ENCODE measurements at regions not wholly inside any gene's neighbourhood (a gene's known extent, or its start where the extent isn't known, plus 50 kb on each side); places are given as distances from the start of the nearest gene placed in this dataset.

DNA sequence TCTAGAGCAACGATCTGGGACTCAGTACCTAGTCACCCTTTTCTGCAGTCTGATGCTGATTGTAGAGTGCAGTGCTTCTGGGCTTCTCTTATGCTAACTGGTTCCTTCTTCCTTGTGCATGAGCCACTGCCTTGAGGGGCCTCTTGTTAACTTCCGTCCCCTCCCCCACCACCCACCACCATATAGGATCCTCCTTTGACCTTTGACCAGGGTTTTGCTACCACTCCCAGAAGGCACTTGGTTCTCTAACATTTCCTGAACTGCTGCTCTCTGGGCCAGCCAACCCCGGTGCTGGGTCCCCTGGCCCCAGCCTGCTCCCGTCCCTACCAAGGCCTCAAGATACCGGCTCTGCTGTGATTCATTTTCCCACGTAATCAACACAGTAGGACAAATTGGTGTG, 104.6 kb upstream of the KLF3 start:
- DNase-seq (ENCODE audit: low spot score) = no peak
- Mint-ChIP-seq H3K4me1 (ENCODE audit: low read depth) (peaks cover 13% of the 10 kb centered on the region), H3K27ac (no peak overlapping the region), H3K9me3 (peaks cover 13% of the 10 kb centered on the region), H3K4me3 (no peak overlapping the region), H3K36me3 (ENCODE audit: low read depth) (no peaks in the 10 kb centered on the region), H3K27me3 (ENCODE audit: insufficient read depth) (peaks cover 35% of the 10 kb centered on the region)
- intact Hi-C loops (cut with micrococcal nuclease) = no loop called here

- H3K36me3 Mint-ChIP-seq (ENCODE audit: low read depth) = no peaks in the 10 kb centered on the region
- intact Hi-C loops (cut with micrococcal nuclease) = loop anchor here (1.0 to 2.0 kb wide), 2 partner anchors 106 to 428 kb away; no protein-coding TSS in a partner anchor
- peaks cover 29% of the 10 kb centered on the region for H3K27me3 Mint-ChIP-seq (ENCODE audit: insufficient read depth)
- H3K4me1 Mint-ChIP-seq (ENCODE audit: low read depth) = peaks cover 13% of the 10 kb centered on the region
- no peak overlapping the region for H3K4me3 Mint-ChIP-seq
- H3K9me3 Mint-ChIP-seq = peaks cover 11% of the 10 kb centered on the region
- DNase-seq (ENCODE audit: low spot score) = no peak
- no peak overlapping the region for H3K27ac Mint-ChIP-seq
These were observed 103.7 kb upstream of the KLF3 start for GRCh38 chr4:38560340-38560739.

DNA sequence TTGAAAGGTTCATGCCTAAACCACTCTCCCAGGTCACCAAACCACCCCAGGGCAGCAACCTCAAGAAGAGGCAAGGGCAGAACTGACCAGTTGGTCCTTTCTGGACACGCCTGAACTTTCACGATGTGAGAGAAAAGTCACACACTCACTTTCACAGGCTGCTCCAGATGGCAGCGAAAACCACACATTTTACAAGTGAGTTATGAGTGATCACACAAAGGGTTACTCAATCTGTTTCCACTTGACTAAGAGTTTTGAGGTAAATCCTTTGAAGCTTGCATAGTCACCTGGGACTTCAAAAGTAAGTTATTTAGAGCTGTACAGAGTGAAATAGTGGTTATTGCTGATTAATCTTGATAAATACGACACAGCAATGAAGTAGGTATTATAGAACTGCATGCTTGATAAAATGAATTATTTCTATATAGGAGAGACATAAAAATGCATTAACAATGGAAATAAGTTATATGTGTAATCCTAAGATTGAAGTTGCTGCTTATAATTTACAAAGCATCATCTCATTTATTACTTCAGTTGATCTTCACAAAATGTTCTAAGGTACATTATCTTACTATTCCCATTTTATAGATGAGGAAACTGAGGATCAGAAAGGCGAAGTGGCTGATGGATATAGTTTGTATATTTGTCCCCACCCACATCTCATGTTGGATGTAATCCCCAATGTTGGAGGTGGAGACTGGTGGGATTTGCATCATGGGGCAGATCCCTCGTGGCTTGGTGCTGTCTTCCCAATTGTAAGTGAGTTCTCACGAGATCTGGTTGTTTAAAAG, 103.0 kb upstream of the KLF3 start:
- no peaks in the 10 kb centered on the region for H3K36me3 Mint-ChIP-seq (ENCODE audit: low read depth)
- intact Hi-C loops (cut with micrococcal nuclease) = loop anchor here (1.0 to 2.0 kb wide), 4 partner anchors 37 to 429 kb away; no protein-coding TSS in a partner anchor
- H3K4me3 Mint-ChIP-seq = no peak overlapping the region
- H3K4me1 Mint-ChIP-seq (ENCODE audit: low read depth) = peaks cover 13% of the 10 kb centered on the region
- H3K27me3 Mint-ChIP-seq (ENCODE audit: insufficient read depth) = peaks cover 26% of the 10 kb centered on the region
- peaks cover 5% of the 10 kb centered on the region for H3K9me3 Mint-ChIP-seq
- DNase-seq (ENCODE audit: low spot score) = peak; percentile 8
- no peak overlapping the region for H3K27ac Mint-ChIP-seq

DNA sequence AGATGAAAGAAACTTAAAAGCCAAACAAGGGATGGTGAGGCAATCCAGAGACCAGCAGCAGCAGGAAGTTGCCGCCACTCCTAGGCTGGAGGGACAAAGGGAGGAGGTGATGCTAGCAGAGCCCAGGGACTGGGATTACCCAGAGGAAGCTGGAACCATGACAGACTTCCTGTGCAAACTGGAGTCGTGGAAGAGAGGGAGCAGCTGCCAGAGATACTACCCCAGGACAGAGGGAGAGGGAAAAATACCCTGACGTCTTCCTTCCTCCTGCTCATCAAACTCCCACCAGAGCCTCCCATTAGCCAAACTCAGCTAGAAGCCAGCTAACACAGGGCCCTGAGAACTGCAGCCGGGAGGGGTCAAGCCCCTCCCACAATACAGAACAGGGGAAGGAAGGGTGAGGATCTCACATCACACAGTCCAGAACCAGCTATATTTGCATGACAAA, 101.2 kb upstream of the KLF3 start:
- intact Hi-C loops (cut with micrococcal nuclease) = no loop called here
- Mint-ChIP-seq H3K27me3 (ENCODE audit: insufficient read depth) (peaks cover 33% of the 10 kb centered on the region), H3K27ac (no peak overlapping the region), H3K9me3 (no peaks in the 10 kb centered on the region), H3K4me1 (ENCODE audit: low read depth) (peaks cover 13% of the 10 kb centered on the region), H3K4me3 (no peak overlapping the region), H3K36me3 (ENCODE audit: low read depth) (no peaks in the 10 kb centered on the region)
- no peak for DNase-seq (ENCODE audit: low spot score)

DNA sequence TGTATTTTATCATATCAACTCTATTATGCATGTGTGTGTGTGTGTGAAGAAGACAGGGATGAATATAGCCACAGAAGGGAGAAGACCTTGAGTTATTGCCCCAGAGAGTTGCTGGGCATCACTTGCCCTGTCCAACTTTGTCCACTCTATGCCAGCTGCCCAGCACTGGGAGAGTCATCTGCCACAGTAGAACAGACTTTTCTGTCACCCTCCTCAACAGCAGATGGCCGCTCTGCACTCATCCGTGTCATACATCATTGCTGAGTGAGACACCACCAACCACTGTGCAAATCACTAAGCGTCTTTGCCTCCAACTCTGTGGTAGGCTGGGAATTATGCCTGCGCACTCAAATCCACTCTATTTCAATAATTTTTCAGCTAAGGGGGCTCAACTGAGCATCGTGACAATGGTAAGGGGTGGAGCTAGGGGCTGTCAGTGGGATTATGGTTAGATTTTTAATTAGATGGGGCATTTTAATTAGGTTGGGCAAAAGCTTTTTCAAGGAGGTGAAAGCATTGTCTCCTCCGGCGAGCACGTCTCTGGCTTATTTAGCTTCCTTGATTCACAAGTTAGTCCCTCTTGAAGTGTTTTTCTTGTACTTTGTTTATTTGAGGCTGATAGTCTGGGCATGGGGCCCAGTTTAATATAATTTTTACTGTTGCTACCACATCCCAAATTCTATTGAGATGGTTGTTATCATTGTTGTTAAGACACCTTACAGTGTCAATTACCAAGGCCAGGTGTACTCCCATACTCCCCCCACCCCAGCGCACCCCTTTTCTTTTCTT, 100.1 kb upstream of the KLF3 start:
- Mint-ChIP-seq H3K9me3 (no peaks in the 10 kb centered on the region), H3K27me3 (ENCODE audit: insufficient read depth) (peaks cover 25% of the 10 kb centered on the region), H3K4me1 (ENCODE audit: low read depth) (peaks cover 13% of the 10 kb centered on the region), H3K36me3 (ENCODE audit: low read depth) (no peaks in the 10 kb centered on the region), H3K27ac (no peak overlapping the region), H3K4me3 (no peak overlapping the region)
- intact Hi-C loops (cut with micrococcal nuclease) = no loop called here
- DNase-seq (ENCODE audit: low spot score) = no peak

DNA sequence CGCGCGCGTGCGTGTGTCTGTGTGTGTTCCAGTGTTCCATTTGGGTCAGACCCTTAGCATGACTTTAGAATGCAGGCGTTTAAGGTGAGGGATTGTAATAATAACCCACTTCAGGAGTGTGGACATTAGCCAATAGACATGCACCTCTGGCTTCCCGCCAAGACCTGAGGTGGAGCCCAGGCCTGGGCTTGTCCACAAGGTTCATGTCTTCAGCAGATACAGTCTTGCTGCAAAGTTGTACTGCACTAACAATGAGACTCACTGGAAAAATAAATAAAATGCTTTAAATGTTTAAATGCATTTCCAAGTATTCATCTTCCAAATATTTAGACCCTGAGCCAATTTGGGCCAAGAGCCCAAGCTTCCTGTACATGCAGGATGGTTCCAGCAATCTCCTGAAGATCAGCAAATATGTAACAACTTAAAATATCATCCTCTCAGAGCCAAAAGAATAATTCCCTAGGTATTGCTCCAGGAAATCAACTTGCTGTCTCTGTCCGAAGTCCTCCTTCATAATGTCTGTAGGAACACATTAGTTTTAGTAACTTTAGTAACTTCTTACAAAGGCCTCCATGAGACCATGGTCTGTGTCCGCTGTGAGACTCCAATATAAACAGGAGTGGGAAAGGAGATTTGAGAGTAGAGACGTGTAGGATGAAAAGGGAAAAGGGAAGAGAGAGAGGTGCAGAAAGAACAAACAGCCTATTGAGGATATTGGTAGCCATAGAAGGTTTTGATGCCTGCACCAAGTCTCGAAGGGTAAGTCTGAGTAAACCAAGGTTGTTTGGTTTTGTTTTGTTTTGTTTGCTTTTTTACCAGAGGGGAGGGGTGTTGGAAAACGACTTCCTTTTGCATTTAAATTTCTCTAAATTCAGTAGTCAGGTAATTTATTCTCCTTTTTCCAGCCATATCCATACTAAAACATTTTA, 98.5 kb upstream of the KLF3 start:
- H3K27ac Mint-ChIP-seq = no peak overlapping the region
- H3K9me3 Mint-ChIP-seq = peaks cover 4% of the 10 kb centered on the region
- H3K36me3 Mint-ChIP-seq (ENCODE audit: low read depth) = peaks cover 3% of the 10 kb centered on the region
- DNase-seq (ENCODE audit: low spot score) = no peak
- intact Hi-C loops (cut with micrococcal nuclease) = no loop called here
- no peak overlapping the region for H3K4me3 Mint-ChIP-seq
- H3K27me3 Mint-ChIP-seq (ENCODE audit: insufficient read depth) = peaks cover 18% of the 10 kb centered on the region
- peaks cover 13% of the 10 kb centered on the region for H3K4me1 Mint-ChIP-seq (ENCODE audit: low read depth)

- H3K36me3 Mint-ChIP-seq (ENCODE audit: low read depth) = peaks cover 5% of the 10 kb centered on the region
- H3K9me3 Mint-ChIP-seq = peaks cover 4% of the 10 kb centered on the region
- no peak overlapping the region for H3K27ac Mint-ChIP-seq
- intact Hi-C loops (cut with micrococcal nuclease) = no loop called here
- peaks cover 18% of the 10 kb centered on the region for H3K27me3 Mint-ChIP-seq (ENCODE audit: insufficient read depth)
- H3K4me3 Mint-ChIP-seq = no peak overlapping the region
- DNase-seq (ENCODE audit: low spot score) = no peak
- H3K4me1 Mint-ChIP-seq (ENCODE audit: low read depth) = no peaks in the 10 kb centered on the region
These were observed 97.1 kb upstream of the KLF3 start for GRCh38 chr4:38566806-38567398.

DNA sequence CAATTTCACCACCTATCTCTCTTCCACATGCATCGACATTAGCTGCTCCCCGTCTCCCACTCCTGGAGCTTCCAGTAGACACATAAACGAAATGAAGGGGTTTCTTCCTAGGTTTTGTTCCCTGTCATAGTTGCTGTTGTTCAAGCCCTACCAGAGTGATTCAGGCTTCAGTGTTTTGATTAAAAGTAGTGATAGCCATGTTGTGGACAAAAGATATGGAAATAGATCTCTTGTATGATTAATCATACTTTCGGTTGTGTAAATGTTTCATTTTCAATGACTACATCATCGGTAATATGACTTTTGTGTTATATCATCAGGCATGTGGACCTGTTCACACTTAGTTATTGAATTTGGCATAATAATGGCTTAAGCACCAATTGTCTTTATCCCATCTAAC, 96.5 kb upstream of the KLF3 start:
- Mint-ChIP-seq H3K36me3 (ENCODE audit: low read depth) (peaks cover 5% of the 10 kb centered on the region), H3K4me1 (ENCODE audit: low read depth) (no peaks in the 10 kb centered on the region), H3K27ac (no peak overlapping the region), H3K4me3 (no peak overlapping the region), H3K9me3 (peaks cover 4% of the 10 kb centered on the region), H3K27me3 (ENCODE audit: insufficient read depth) (peaks cover 19% of the 10 kb centered on the region)
- no peak for DNase-seq (ENCODE audit: low spot score)
- intact Hi-C loops (cut with micrococcal nuclease) = no loop called here

DNA sequence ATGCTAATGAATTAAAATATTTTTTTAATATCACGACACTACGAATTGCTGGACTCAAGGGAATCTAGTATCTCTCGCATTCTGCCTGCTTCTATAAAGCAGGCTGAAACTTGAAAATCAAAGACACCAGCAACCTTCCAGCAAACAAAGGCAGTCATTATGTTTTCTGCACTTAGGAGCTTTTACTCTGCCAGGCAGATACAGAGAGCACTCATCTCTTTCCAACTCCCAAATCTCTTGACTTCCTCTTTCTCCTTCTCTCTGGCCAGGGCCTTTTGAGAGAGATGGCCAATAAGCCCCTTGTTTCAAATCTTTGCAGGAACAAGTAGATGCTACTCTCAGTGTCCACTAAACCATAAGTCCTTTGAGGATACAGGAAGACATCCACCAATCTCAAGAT, 95.2 kb upstream of the KLF3 start:
- Mint-ChIP-seq H3K27ac (no peak overlapping the region), H3K27me3 (ENCODE audit: insufficient read depth) (peaks cover 15% of the 10 kb centered on the region), H3K9me3 (peaks cover 4% of the 10 kb centered on the region), H3K36me3 (ENCODE audit: low read depth) (peaks cover 5% of the 10 kb centered on the region), H3K4me1 (ENCODE audit: low read depth) (no peaks in the 10 kb centered on the region), H3K4me3 (no peak overlapping the region)
- no peak for DNase-seq (ENCODE audit: low spot score)
- intact Hi-C loops (cut with micrococcal nuclease) = no loop called here

GRCh38 chr4:38570647-38571276, 93.2 kb upstream of the KLF3 start:
- peaks cover 11% of the 10 kb centered on the region for H3K27me3 Mint-ChIP-seq (ENCODE audit: insufficient read depth)
- H3K4me1 Mint-ChIP-seq (ENCODE audit: low read depth) = no peaks in the 10 kb centered on the region
- peaks cover 4% of the 10 kb centered on the region for H3K9me3 Mint-ChIP-seq
- no peak for DNase-seq (ENCODE audit: low spot score)
- no peak overlapping the region for H3K4me3 Mint-ChIP-seq
- H3K27ac Mint-ChIP-seq = no peak overlapping the region
- H3K36me3 Mint-ChIP-seq (ENCODE audit: low read depth) = peaks cover 5% of the 10 kb centered on the region
- intact Hi-C loops (cut with micrococcal nuclease) = no loop called here

GRCh38 chr4:38572793-38573192, 91.2 kb upstream of the KLF3 start:
- intact Hi-C loops (cut with micrococcal nuclease) = no loop called here
- H3K27me3 Mint-ChIP-seq (ENCODE audit: insufficient read depth) = peaks cover 3% of the 10 kb centered on the region
- no peaks in the 10 kb centered on the region for H3K4me1 Mint-ChIP-seq (ENCODE audit: low read depth)
- H3K36me3 Mint-ChIP-seq (ENCODE audit: low read depth) = peaks cover 5% of the 10 kb centered on the region
- H3K4me3 Mint-ChIP-seq = no peak overlapping the region
- H3K9me3 Mint-ChIP-seq = peaks cover 4% of the 10 kb centered on the region
- no peak for DNase-seq (ENCODE audit: low spot score)
- no peak overlapping the region for H3K27ac Mint-ChIP-seq

Measured in activated T-helper 1 cell treated with anti-CD3 and anti-CD28 coated beads, Interleukin-12 subunit alpha, Interleukin-12 subunit beta, Interleukin-2, Interleukin-4 antibody, amounts not matched to agents 30 ng/mL and 10 ng/mL and 1 ng/mL, durations not matched to agents 14 hours and 24 hours and 36 hours (primary cell).